HG03520 (cell line): ENCODE measurements at regions not wholly inside any gene's neighbourhood (a gene's known extent, or its start where the extent isn't known, plus 50 kb on each side); places are given as distances from the start of the nearest gene placed in this dataset.

Experiments
- ATAC-seq: cut with Tn5 transposase; IDR thresholded peaks from one replicate; pipeline ENCODE4 v1.9.1; 2021; ENCODE audit warnings: mild to moderate bottlenecking, moderate library complexity; ENCODE audit not compliant: unreplicated experiment

- peak; percentile 80 for ATAC-seq
Observed at GRCh38 chr12:46499901-46500300, 127.3 kb upstream of the SLC38A2 start.

- ATAC-seq: no peak
Observed at GRCh38 chr12:46499226-46499625, 126.7 kb upstream of the SLC38A2 start.

GRCh38 chr12:46497739-46498138 lies 125.2 kb upstream of the SLC38A2 start:
- ATAC-seq: no peak

GRCh38 chr12:46494424-46494823 lies 121.9 kb upstream of the SLC38A2 start:
- no peak for ATAC-seq

- ATAC-seq: no peak
Observed at GRCh38 chr12:46493834-46494181, 121.2 kb upstream of the SLC38A2 start.

- ATAC-seq: no peak
Observed at GRCh38 chr12:46493150-46493833, 120.7 kb upstream of the SLC38A2 start.

- ATAC-seq: no peak
Observed at GRCh38 chr12:46492471-46493085, 120.0 kb upstream of the SLC38A2 start.

- no peak for ATAC-seq
Observed at GRCh38 chr12:46491548-46491947, 119.0 kb upstream of the SLC38A2 start.

- ATAC-seq: no peak
Observed at GRCh38 chr12:46490635-46491034, 118.1 kb upstream of the SLC38A2 start.

- no peak for ATAC-seq
Observed at GRCh38 chr12:46489951-46490388, 117.4 kb upstream of the SLC38A2 start.

GRCh38 chr12:46487567-46488131 lies 115.1 kb upstream of the SLC38A2 start:
- ATAC-seq: no peak

GRCh38 chr12:46486588-46486987 lies 114.0 kb upstream of the SLC38A2 start:
- ATAC-seq: no peak

- ATAC-seq: no peak
Observed at GRCh38 chr12:46485853-46486252, 113.3 kb upstream of the SLC38A2 start.

GRCh38 chr12:46484396-46485061 lies 112.0 kb upstream of the SLC38A2 start:
- no peak for ATAC-seq

- no peak for ATAC-seq
Observed at GRCh38 chr12:46483572-46484395, 111.2 kb upstream of the SLC38A2 start.

- no peak for ATAC-seq
Observed at GRCh38 chr12:46480724-46481123, 108.2 kb upstream of the SLC38A2 start.

- no peak for ATAC-seq
Observed at GRCh38 chr12:46480316-46480715, 107.7 kb upstream of the SLC38A2 start.

GRCh38 chr12:46478123-46478522 lies 105.5 kb upstream of the SLC38A2 start:
- ATAC-seq: no peak

- ATAC-seq: no peak
Observed at GRCh38 chr12:46477541-46477940, 105.0 kb upstream of the SLC38A2 start.

GRCh38 chr12:46475972-46476645 lies 103.5 kb upstream of the SLC38A2 start:
- no peak for ATAC-seq
